Mucosa of gallbladder (tissue), 1 donor: ENCODE measurements at regions not wholly inside any gene's neighbourhood (a gene's known extent, or its start where the extent isn't known, plus 50 kb on each side); places are given as distances from the start of the nearest gene placed in this dataset.

Source experiments
- DNase-seq: peaks from one replicate; pipeline ENCODE4 v3.0.0-alpha.2; 2020; ENCODE audit warnings: low spot score
- donor health status: DM: no; HTN: no; CAD: no.

DNA sequence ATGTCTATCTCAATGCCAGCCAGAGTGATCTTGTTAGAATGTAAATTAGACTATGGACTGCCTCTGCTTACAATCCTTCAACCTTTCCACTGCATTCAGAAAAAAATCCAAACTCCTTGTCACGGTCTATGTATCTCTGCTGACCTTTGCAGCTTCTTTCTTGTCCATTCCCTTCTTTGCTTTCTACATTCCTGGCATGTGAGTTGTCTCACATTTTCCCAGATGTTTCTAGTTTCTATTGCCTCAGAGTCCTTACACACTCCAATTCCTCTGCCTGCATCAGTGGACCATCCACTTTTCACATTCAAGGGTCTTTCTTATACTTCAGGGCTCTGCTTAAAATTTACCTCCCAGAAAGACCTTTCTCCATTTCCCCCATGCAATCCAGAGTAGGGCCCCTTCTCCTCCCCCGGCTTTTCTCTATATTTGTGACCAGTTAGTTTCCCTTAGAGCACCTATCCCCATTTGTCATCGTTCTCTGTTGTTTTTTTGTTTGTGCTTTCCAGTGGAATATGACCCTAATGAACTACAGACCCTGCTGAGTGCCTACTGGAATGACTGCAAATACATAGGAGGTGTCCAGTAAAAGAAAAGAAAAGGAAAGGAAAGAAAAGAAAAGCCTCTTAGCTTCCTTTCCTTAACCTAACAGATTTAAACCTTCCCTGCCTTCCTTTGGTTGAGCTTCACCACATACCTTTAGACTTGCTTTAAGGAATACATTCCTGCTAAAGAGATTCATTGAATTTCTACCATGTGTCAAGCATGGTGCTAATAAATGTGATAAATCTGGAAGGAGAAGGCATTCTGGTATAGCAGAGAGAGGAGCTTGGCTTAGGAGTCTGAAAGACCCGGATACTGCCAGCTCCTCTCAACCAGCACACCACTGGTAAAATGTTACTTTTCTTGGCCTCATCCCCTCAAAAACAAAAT is 102.0 kb downstream of the DIRAS3 start:
- DNase-seq, result no peak

DNA sequence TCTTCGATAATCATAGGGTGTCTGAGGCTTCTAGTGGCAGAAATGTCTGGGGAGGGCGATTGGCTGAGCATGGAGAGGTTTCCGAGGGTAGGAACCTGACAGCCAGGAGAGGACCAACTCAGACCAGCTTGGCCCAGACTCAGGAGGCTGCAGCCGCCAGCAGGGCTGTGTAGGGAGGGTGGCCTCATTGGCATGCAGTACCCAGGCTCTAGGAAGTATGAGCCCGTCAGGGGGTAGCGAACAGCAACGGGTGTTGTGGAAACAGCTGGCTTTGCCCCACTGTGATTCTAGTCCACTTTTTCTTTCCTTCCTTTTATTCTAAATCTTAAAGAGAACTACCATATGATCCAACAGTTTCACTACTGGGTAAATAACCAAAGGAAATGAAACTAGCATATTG is 103.3 kb downstream of the DIRAS3 start:
- DNase-seq, result no peak

DNA sequence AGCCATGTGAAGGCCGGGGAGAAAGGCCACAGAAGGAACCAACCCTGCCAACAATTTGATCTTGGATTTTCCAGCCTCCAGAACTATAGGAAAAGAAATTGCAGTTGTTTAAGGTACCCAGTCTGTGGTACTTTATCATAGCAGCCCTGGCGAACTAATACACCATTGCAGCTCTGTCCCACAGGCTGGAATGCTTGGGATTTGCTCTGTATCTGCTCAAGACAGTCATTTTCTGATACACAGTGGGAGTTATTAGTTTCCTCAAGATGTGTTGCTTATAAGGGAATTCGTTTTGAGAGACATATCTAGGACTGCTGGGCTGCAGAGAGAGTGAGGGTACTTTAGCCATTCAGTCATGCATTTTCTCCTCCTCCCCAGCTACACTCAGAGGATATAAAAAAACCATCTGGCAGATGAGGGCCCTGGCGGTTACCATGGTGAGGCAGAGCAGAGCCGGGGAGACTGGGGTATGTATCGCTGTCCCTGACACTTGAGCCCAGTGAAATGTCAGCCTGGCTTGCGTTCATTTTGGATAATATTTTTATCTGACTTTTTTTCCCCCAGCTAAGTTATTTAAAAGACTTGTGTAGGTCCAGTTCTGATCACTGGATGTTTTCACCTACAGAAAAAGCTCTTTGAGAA is 104.6 kb downstream of the DIRAS3 start:
- peak; percentile 28 for DNase-seq

DNA sequence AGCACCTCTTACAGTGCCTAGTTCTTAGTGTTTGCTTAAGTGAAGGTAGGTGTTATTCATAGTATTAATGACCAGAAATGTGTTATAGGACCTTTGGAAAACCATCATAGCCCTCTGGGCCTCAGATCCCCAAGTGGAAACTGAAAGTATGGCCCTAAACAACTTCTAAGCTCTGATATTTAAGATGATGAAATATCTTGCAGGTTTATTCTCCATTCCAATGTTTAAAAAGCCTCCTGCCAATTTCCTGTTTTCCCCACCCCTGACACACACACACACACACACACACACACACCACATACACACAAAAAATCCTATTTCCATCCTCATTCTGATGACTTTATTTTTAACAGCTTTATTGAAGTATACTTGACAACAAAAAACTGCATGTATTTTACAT is 108.2 kb downstream of the DIRAS3 start:
- DNase-seq, result no peak

DNA sequence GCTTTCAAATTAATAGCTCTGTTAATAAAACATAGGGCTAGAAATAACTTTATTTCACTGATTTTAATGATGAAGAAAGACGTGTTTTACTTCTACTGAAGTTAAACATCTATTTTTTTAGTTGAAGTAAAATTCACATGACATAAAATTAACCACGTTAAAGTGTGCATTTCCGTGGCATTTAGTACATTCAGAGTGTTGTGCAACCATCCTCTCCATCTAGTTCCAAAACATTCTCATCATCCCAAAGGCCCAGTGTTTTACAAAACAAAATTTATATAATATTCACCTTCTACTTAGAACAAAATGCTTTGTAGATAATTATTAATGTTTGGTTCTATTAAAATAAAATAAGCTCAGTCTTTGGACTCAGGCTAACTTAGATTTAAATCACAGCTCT is 108.5 kb upstream of the GNG12 start:
- no peak for DNase-seq

DNA sequence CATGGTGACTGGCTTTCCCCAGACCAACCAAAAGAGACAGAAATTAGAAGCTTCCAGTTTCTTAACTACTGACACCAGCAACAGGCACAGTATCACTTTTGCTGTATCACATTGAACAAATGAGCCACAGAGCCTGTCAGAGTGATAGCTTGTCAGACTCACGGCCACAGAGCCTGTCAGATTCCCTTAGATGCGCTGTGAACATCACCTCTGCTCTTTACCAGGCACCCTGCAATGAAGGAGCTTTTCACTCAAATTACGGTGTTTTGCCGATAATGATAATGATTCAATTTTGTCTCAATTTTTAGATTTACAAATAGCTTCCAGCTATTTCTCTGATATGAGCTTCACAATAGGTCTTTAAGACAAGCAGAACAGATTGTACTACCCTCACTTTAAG is 107.9 kb upstream of the GNG12 start:
- no peak for DNase-seq

DNA sequence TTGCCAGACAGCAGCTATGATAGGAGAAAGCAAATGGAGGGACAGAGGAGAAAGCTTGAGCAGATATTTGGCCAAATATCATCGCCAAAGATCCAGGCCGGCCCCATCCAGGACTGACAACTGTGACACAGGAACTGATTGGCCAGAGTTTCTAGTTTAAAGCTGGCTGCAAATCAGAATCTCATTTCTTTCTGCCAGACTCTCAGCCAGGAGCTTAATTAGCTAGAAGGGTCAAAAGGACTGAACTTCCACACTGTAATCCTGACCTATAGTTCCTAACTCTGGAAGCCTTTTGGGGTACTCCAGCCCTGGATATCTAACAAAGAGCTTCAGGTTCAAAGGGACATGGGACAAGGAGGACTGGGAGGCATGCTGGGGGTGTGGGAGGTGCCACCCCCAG is 106.7 kb upstream of the GNG12 start:
- DNase-seq, result no peak

DNA sequence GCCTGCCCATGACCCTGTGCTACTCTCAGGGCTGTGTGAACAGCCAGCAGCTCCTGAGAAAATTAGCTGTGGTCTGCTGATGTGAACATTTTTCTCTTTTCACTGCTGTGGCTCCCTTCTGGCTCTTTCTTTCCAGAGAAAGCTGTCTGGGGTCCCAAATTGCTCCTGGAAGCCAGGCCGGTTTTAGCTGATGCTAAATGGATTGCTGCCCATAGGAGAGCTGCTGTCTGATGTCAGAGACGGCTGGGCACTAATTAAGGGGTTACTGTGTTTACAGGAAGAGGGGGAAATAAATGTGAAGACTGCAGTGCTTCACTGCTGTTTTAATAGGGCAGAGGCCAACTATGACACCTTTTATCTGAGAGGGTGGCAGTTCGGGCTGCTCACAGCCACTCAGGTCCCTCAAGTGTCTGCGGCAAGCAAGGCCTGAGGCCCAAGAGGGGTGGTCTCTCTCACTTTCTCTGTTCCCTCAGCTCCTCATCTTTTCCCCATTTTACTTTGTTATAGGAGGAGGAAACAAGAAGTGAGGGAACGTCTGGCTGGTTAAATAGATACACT is 106.0 kb upstream of the GNG12 start:
- DNase-seq, result no peak

DNA sequence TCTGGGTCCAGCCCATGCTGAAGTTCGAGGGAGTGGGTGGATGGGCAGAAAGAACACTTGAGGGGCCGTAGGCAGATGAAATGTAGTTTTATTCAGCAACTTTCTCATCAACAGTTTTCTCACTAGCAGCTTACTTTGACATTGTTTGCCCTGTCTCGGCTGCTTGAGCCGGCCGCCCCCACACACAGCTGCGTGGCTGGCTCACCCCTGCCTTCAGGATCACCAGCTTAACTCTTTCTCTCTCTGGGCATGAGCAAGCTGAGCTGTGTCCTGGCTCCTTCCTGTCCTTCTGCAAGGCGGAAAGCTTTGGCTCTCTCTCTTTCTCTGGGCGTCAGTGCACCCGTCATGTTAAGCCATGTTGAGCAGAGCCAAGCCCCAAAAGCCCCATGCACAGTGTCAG is 104.4 kb upstream of the GNG12 start:
- no peak for DNase-seq

DNA sequence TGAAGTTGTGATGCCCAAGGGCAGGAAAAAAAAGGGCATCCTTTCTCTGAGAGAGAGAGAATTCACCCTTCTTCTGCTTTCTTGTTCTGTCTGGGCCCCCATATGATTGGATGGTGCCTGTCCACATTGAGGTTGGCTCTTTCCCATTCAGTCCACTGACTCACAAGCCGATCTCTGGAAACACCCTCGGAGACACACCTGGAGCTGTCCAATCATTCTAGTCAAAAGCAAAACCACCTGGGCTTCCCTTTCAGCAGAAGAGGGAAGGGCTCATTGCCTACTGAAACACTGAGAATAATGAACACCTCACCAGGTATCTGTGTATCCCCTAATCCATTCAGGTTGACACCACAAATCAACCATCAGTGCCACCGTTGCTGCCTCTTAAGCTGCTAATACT is 103.7 kb upstream of the GNG12 start:
- no peak for DNase-seq

DNA sequence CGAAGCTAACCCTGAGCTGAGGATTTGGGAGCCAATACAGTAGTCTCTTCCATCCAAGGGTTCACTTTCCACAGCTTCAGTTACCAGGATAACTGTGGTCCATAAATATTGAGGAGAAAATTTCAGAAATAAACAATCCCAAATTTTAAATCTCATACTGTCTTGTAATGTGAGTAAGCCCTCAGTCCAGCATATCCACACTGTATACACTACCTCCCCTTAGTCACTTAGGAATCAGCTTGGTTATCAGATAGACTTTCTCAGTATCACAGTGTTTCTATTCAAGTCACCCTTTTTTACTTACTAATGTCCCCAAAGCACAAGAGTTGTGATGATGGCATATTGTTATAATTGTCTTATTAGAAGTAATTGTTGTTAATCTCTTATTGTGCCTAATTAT is 102.3 kb upstream of the GNG12 start:
- DNase-seq, result no peak

DNA sequence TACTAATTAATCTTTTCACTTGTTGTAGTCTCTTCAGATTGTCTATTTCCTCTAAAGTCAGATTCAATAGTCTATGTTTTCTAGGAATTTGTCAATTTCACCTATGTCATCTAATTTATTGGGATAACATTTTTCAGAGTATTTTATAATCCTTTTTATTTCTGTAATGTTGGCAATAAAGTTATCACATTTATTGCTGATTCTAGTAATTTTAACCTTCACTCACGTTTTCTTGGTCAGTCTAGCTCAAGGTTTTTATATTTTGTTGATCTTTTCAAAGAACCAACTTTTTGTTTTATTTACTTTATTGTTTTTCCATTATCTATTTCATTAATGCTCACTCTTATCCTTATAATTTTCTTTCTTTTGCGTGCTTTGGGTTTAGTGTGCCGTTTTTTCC is 97.9 kb upstream of the GNG12 start:
- no peak for DNase-seq

DNA sequence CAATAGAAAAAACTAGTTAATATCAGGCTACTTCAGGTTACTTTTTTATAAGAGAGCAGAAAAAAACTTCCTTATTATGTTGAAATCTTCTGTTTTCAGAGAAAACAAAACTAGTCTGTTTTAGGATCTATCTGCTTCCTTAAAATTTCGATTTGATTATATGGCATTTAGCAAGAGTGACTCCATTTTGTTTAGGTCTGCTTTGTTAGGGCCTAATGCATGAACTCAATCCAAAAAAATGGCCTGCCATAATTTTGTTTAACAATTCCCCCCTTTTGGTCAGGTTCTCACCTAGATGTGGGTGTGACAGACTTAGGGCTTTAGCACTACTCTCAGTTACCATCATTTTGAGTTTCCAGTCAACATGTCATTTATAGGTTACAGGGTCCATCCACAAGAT is 89.8 kb upstream of the GNG12 start:
- DNase-seq, result no peak

DNA sequence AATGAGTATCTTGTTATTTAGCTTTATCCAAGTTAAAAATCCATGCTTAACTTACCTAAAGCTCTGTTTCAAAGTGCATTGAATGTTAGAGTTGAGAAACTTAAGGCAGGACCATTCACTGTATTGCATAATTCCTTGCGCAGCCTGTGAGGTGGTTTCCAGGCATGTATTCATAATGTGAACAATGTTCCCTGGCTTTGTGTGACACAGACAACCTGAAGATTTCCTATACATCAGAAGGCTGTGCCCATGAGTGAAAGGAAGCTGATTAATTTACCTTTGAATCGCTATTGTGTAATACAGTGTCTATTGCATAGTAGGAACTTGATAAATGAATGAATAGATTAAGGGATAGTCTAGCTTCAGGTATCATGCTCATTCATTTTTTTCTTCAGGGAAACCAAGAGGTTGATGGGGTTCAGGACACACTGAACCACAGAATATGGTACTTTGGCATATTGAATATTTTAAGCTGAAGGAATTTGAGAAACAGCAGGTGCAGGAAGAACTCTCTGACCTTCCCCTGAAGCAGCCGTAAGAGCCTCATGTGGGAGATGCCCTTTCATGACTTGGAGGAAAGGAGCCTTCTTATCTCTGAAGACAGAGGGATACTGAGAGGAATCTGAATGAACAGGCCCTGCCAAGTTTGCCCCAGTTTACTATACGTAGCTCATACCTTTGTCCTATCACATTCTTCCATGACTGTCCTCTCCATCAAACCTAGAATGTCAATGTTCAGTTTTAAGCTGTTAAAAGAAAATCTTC is 88.6 kb upstream of the GNG12 start:
- DNase-seq, result no peak

DNA sequence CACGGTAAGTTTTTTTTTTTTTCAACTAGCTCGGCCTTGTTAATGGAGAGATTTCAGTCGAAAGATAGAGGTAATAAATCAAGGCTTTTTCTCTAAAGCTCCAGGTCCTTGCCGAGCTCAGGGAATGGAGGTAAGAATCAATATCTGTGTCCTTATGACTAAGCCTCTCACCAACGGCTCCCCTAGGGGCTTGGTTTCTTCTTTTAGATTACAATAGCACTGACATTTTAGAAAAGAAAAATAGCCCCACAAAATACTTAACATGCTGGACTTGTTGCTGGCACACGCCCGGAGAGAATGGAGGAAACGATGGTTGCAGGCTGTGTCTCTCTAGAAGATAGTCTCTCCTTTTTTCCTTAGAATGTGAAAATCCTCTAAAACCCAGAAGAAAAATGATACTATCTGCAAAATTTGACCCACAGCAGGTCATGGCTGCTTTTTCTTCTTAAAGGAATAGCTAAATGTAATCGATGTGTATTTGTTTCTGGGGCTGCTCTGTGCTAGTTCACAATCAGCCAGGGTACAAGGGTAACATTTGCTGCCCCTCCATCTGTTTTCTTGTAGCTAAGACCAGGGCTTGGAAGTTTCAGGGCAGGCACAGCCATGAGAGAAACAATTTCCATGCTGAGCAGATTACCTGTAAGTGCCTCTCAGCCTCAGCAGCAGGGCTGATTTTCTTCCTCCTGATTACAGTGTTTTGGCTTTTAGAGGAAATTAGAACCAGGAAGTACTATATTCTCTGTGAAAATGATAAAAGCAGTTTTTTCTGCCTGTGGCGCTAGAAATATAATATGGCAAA is 86.2 kb upstream of the GNG12 start:
- DNase-seq, result no peak

DNA sequence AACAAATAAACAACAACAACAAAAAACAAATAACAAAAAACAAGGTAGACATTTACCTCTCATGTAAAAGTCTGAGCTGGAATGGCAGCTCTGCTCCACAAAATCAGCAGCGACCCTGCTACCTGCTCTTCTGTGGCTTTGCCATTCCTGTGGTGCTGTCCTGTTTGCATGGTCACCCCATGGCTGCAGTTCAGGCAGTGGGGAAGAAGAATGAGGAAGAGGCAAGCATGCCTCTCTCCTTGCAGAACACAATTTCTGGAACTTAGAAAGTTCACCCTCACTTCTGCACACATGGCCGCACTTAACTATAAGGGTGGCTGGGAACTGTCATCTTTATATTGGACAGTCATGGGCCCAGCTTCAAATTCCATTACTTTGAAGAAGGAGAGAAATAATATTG is 84.8 kb upstream of the GNG12 start:
- no peak for DNase-seq

DNA sequence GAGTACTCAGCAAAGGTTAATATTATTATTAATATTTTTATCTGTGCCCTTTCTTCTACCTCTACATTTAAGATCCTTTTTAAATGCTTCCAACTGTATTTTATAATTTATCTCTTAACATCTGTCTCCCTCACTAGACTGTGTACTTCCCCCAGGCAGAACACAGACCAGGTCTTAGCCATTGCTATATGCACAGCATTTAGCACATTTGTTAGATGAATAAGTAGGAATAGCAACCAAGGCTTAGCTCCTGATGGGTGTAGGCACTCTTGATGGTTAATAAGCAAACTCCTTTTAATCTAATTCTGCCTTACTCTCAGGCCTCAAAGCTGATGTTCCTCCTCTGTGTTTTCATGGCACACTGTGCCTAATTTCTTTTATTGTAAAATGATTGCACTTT is 83.7 kb upstream of the GNG12 start:
- DNase-seq, result no peak

DNA sequence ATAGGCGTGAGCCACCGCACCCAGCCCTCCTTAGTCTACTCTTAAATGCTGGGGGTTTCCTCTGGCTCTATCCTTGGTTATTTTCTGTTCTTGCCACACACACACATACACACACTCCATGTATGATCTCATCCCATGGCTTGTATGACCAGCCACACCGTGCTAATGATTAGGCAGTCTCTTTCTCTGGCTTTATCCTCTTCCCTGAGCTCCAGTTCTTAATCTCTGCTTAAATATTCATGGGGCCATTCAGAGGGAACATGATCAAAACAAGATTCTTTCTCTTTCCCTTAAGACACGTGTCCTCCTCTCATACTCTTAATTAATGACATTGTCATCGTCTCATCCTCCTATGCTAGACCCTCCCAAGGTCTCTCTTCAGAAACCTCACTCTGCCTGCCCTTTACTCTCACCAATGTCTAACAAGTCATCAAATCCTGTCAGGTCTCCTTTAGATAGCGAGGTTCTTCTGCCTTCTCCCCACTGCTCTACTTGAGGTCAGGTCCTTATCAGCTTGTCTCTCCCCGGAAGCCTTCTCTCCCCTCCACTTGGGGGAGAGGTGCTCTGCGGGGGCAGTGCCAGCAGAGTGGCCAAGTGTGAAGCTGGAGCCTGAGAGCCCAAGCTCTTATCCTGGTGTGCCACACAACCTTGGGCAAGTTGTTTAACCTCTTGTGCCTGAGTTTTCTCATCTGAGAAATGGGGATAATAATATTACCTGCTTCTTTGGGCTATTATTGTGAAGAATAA is 83.0 kb upstream of the GNG12 start:
- DNase-seq, result no peak

DNA sequence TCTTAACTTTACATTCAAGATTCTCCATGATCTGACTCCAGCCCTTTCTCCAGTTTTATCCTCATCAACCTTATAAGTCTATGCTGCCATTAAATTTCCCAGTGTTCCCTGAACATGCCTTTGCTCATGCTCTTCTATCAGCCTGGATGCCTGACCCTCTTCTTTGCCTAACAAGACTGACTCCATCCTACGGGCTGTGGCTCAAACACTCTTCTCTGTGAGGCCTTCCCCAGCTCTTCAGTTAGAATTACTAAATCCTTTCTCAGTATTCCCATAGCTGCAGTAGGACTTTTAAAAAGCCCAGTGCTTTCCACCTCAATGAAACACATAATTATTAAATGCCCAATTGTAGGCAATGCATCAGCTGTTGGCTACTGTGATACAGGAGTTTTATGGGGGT is 76.5 kb upstream of the GNG12 start:
- DNase-seq, result no peak

DNA sequence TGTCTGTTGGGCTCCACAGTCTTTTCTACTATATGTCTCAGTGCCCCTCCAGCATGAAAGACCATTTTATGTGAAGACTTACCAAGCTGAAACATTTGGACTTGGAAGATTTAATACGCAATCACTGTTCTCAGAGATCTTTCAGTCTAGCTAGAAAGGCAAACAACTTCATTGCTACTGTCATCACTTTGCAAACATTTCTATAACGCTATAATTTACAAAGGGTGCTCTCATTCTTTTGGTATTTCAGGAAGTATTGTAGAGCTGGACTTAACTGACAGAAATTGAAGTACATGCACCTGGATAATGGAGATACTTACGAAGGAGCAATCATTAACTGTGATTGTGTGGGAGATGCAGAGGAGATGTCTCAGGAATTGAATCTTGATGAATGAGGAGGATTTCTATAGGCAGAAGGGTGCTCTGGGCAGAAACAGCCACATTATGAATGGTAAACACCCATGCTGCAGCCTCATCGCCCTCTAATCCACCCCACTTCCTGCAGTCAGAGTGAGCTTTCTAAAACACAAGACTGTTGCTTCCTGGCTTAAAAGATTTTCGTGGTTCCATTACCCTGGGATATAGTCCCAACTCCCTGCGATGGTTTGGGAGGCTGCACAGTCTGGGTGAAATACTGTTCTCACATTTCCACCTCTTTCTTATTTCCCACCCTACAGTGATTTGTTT is 75.1 kb upstream of the GNG12 start:
- DNase-seq, result no peak
